Parathyroid adenoma (tissue), 2 donors: ENCODE measurements at regions not wholly inside any gene's neighbourhood (a gene's known extent, or its start where the extent isn't known, plus 50 kb on each side); places are given as distances from the start of the nearest gene placed in this dataset.

Experiments
- H2AFZ ChIP-seq: fragments of 300-600 bp; sonication (generic); one replicate; pipeline ENCODE4 v1.7.0; 2017; ENCODE audit warnings: antibody characterized with exemption, mild to moderate bottlenecking
- H3K27ac ChIP-seq: fragments of 300-600 bp; sonication (generic); one replicate; pipeline ENCODE4 v1.7.0; 2017
- H3K27me3 ChIP-seq: fragments of 300-600 bp; sonication (generic); one replicate; pipeline ENCODE4 v1.7.0; 2017; ENCODE audit warnings: low read length; ENCODE audit not compliant: control insufficient read depth, insufficient read depth
- H3K36me3 ChIP-seq: fragments of 300-600 bp; sonication (generic); one replicate; pipeline ENCODE4 v1.7.0; 2017; ENCODE audit warnings: low read length; ENCODE audit not compliant: control insufficient read depth, insufficient read depth
- H3K4me1 ChIP-seq: fragments of 300-600 bp; sonication (generic); one replicate; pipeline ENCODE4 v1.7.0; 2017; ENCODE audit warnings: control low read depth
- H3K4me2 ChIP-seq: fragments of 300-600 bp; sonication (generic); one replicate; pipeline ENCODE4 v1.7.0; 2017; ENCODE audit warnings: low read length
- H3K4me3 ChIP-seq: fragments of 300-600 bp; sonication (generic); one replicate; pipeline ENCODE4 v1.7.0; 2017; ENCODE audit warnings: low read depth, low read length
- H3K79me2 ChIP-seq: fragments of 300-600 bp; sonication (generic); one replicate; pipeline ENCODE4 v1.7.0; 2017; ENCODE audit warnings: control low read depth
- H3K9ac ChIP-seq: fragments of 300-600 bp; sonication (generic); one replicate; pipeline ENCODE4 v1.7.0; 2017; ENCODE audit warnings: mild to moderate bottlenecking
- H3K9me3 ChIP-seq: fragments of 300-600 bp; sonication (generic); one replicate; pipeline ENCODE4 v1.7.0; 2017; ENCODE audit warnings: low read length; ENCODE audit not compliant: control insufficient read depth
- TF ChIP-seq, protein P1 (sequence below): fragments of 300-600 bp; sonication (generic); IDR thresholded peaks from one replicate; pipeline ENCODE4 v1.7.0; 2017; ENCODE audit warnings: antibody characterized with exemption, mild to moderate bottlenecking
- donor health status: primary hyperparathyroidism.

DNA sequence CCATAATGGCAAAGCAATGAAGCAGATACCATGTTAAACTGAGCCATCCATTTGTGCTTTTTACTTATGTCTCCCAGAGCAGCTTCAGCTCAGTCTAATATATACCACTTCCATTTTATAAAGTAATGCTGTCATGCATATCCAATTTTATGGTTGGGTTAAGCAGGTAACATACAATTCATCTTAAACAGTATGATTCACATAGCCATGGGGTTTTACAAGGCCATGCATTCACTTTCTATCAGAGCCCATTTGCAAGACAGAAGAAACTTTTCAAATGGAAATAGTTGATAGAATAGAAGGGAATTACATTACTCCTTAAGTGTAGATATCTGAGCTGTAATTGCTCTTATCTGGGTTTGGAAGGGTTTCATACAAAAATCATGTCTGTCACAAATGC, 580.5 kb upstream of the CXADR start:
- no peaks in the 10 kb centered on the region for H3K79me2 ChIP-seq
- H3K27me3 ChIP-seq: no peaks in the 10 kb centered on the region
- H3K4me1 ChIP-seq: no peaks in the 10 kb centered on the region
- H3K27ac ChIP-seq: no peak overlapping the region
- H3K4me2 ChIP-seq: no peak overlapping the region
- H3K9ac ChIP-seq: no peak overlapping the region
- H3K36me3 ChIP-seq: no peaks in the 10 kb centered on the region
- no peak overlapping the region for H3K4me3 ChIP-seq
- H2AFZ ChIP-seq: no peak overlapping the region
- TF ChIP-seq, protein P1, sequence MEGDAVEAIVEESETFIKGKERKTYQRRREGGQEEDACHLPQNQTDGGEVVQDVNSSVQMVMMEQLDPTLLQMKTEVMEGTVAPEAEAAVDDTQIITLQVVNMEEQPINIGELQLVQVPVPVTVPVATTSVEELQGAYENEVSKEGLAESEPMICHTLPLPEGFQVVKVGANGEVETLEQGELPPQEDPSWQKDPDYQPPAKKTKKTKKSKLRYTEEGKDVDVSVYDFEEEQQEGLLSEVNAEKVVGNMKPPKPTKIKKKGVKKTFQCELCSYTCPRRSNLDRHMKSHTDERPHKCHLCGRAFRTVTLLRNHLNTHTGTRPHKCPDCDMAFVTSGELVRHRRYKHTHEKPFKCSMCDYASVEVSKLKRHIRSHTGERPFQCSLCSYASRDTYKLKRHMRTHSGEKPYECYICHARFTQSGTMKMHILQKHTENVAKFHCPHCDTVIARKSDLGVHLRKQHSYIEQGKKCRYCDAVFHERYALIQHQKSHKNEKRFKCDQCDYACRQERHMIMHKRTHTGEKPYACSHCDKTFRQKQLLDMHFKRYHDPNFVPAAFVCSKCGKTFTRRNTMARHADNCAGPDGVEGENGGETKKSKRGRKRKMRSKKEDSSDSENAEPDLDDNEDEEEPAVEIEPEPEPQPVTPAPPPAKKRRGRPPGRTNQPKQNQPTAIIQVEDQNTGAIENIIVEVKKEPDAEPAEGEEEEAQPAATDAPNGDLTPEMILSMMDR: no peak
- H3K9me3 ChIP-seq: no peaks in the 10 kb centered on the region

DNA sequence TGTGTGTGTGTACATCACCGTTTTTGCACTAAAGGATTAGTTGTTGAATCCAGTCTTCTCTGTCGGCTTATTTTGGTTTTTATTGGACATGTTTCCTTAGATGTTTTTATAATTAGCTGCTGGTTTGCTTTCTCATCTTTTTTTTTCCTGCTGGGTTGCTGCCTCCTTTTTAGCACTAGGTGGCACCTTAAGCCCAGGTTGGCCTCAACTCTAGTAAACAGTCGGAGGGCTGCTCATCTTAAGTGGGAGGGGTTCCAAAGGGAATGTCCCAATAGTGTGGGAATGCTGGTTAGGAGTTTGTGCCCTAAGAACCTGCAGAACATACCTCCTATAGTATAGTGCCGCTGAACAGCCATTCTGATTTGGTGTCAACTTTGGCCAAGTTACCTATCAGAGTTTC, 570.1 kb upstream of the CXADR start:
- H3K4me3 ChIP-seq: no peak overlapping the region
- H3K4me2 ChIP-seq: no peak overlapping the region
- H3K36me3 ChIP-seq: no peaks in the 10 kb centered on the region
- no peak overlapping the region for H3K9ac ChIP-seq
- H3K27me3 ChIP-seq: no peaks in the 10 kb centered on the region
- H2AFZ ChIP-seq: no peak overlapping the region
- no peak overlapping the region for H3K27ac ChIP-seq
- H3K9me3 ChIP-seq: no peaks in the 10 kb centered on the region
- H3K79me2 ChIP-seq: no peaks in the 10 kb centered on the region
- TF ChIP-seq, protein P1: no peak
- H3K4me1 ChIP-seq: no peaks in the 10 kb centered on the region

DNA sequence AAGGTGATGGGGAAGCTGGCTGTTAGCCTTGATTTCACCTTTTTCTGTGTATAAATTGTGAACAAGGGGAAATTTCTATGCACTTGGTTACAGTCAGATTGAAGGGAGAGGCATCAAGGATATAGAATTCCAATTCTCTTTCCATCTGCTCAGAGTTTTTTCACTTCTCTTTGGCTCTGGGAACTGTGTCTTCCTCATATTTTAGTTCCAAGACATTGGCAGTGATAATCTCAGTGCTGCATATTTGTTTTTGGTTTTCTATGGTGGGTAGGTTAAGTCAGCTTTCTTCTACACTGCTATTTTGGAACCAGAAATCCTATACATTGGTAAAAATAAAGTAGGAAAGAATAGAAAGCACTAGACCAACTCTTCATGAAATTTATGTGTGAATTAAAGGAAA, 569.6 kb upstream of the CXADR start:
- H3K4me2 ChIP-seq: no peak overlapping the region
- H3K4me1 ChIP-seq: no peaks in the 10 kb centered on the region
- no peak overlapping the region for H3K4me3 ChIP-seq
- no peaks in the 10 kb centered on the region for H3K9me3 ChIP-seq
- H2AFZ ChIP-seq: no peak overlapping the region
- H3K79me2 ChIP-seq: no peaks in the 10 kb centered on the region
- H3K27me3 ChIP-seq: no peaks in the 10 kb centered on the region
- no peak overlapping the region for H3K27ac ChIP-seq
- H3K36me3 ChIP-seq: no peaks in the 10 kb centered on the region
- TF ChIP-seq, protein P1: no peak
- no peak overlapping the region for H3K9ac ChIP-seq

DNA sequence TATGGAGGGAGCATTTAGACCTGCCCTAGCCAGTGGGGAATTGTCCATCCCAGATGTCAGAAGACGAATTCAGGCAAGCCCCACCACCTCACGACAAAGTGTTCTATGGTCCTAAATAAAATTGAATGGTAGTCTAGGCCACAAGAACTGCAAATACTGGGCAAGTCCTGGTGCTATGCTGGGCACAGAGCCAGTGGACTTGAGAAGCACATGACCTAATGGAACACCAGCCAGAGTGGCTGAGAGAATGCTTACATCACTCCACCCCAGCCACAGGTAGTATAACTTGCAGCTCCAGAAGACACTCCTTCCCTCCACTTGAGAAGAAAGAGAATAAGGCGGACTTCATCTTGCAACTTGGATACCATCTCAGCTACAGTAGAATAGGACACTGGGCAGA, 567.3 kb upstream of the CXADR start:
- Histone ChIP-seq H3K27ac (no peak overlapping the region), H3K4me1 (no peaks in the 10 kb centered on the region), H3K4me3 (no peak overlapping the region), H3K79me2 (no peaks in the 10 kb centered on the region), H3K4me2 (no peak overlapping the region), H3K36me3 (no peaks in the 10 kb centered on the region), H2AFZ (no peak overlapping the region), H3K9ac (no peak overlapping the region), H3K9me3 (no peaks in the 10 kb centered on the region), H3K27me3 (no peaks in the 10 kb centered on the region)
- TF ChIP-seq, protein P1: no peak

DNA sequence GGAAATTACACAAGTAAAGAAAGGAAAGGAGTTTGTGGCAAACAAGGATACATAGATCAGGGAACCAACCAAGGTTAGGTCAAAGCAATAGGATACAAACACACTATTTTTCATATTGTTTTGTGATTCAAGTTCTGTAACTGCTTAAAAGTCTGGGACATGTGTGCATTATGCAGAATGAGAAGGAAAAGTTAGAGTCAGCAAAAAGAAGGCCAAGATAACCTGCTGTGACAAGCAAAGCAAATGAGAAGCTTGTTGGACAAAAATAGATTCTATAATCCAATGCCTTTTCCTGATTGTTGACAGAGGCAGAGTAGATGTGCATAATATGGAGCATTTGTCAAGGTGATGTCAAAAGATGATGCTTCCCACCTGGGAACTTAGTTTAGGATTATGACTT, 556.0 kb upstream of the CXADR start:
- TF ChIP-seq, protein P1: no peak
- Histone ChIP-seq H3K4me3 (no peak overlapping the region), H3K4me1 (no peaks in the 10 kb centered on the region), H3K36me3 (no peaks in the 10 kb centered on the region), H3K4me2 (no peak overlapping the region), H3K27me3 (no peaks in the 10 kb centered on the region), H3K27ac (no peak overlapping the region), H3K79me2 (no peaks in the 10 kb centered on the region), H2AFZ (no peak overlapping the region), H3K9me3 (no peaks in the 10 kb centered on the region), H3K9ac (no peak overlapping the region)
